ENCODE measurements at regions not wholly inside any gene's neighbourhood (a gene's known extent, or its start where the extent isn't known, plus 50 kb on each side); places are given as distances from the start of the nearest gene placed in this dataset.
"Not testable (repeated sequence)": the region's sequence is repeated elsewhere in the genome, so short reads cannot be mapped to it uniquely, and the experiment has no call there.

DNA sequence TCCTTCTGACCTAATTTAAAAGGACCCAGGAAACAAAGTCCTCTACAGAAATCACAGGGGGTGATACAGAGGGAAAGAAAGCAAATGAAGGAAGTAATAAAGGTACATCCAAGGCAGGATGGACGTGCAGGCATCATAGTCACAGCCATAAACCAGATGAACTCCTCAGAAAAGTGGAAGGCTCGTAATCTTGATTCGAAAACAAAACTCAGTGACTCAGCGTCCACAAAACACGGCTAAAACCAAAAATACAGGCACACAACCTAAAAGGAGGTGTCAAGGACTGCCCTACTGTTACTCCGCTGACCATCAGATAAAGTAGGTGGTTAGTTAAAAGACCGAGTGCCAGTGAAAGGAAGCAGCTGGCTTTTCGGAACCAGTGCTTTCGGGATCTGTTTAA, 81.5 kb downstream of the TRIM69 start:
- H3K4me3 ChIP-seq (ENCODE audit: low read length); DNase-seq (ENCODE audit: low read depth): not testable (repeated sequence)

GRCh38 chr15:44819331-44819987, 83.1 kb downstream of the TRIM69 start:
- not testable (repeated sequence) for H3K4me3 ChIP-seq (ENCODE audit: low read length); DNase-seq (ENCODE audit: low read depth)

GRCh38 chr15:44820535-44820934, 84.2 kb downstream of the TRIM69 start:
- not testable (repeated sequence) for DNase-seq (ENCODE audit: low read depth); H3K4me3 ChIP-seq (ENCODE audit: low read length)

GRCh38 chr15:44820967-44821366, 84.6 kb downstream of the TRIM69 start:
- DNase-seq (ENCODE audit: low read depth); H3K4me3 ChIP-seq (ENCODE audit: low read length): not testable (repeated sequence)

GRCh38 chr15:44824277-44825145, 88.2 kb downstream of the TRIM69 start:
- H3K4me3 ChIP-seq (ENCODE audit: low read length); DNase-seq (ENCODE audit: low read depth): not testable (repeated sequence)

- H3K4me3 ChIP-seq (ENCODE audit: low read length); DNase-seq (ENCODE audit: low read depth): not testable (repeated sequence)
Observed at GRCh38 chr15:44826583-44826982, 90.3 kb downstream of the TRIM69 start.

- not testable (repeated sequence) for H3K4me3 ChIP-seq (ENCODE audit: low read length); DNase-seq (ENCODE audit: low read depth)
Observed at GRCh38 chr15:44828229-44828914, 92.0 kb downstream of the TRIM69 start.

DNA sequence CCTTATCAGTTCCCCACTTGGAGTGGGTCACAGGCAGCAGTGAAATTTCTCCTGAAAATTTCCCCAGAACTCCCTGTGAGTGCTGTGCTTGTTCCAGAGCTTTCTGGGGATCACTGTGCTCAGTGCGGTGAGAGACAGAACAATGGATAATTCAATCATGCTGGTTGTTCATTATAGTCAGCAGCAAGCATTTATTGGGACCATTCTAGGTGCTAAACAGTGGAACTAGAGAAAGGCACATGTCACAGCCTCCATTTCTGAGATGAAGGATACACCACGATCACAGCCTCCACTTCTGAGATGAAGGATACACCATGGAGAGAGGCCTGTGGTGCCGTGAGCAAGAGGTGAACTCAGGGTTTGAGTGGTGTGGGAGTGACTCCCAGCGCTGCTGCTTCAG, 92.8 kb downstream of the TRIM69 start:
- not testable (repeated sequence) for H3K4me3 ChIP-seq (ENCODE audit: low read length); DNase-seq (ENCODE audit: low read depth)

DNA sequence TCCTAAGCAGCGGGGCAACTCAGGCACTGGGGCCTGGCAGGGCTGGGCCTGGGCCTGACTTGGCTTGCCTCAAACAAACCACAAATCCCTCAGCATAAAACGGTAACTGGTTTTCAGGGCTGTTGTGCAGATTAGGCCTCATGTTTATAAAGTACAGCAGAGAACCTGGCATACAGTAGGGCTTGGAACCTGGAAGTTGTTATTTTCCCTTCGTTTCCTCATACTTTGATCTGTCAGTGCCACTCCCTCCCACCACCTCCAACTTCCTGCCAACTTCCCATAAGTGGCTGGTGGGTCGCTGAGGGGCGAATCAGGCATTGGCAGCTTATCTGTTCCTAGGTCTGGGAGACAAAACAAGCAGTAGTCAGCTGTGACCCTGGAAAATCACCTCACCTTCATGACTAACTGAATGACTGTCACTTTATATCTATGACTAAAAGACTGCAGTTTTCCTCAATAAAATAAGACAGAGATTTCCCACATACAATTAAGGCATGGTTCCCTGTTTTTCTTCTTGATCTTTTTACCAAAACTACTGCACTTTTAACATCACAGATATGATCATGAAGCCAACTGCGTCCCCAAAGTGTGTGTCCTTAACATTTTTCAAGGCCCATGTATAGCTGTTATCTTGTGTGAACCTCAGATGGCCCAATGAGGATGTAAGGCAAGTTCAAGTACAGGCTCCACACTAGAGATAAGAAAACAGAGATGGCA, 94.5 kb downstream of the TRIM69 start:
- H3K4me3 ChIP-seq (ENCODE audit: low read length); DNase-seq (ENCODE audit: low read depth): not testable (repeated sequence)

- DNase-seq (ENCODE audit: low read depth): not testable (repeated sequence)
Observed at GRCh38 chr15:44831409-44831741, 95.0 kb downstream of the TRIM69 start.

GRCh38 chr15:44832133-44832532, 95.8 kb downstream of the TRIM69 start:
- not testable (repeated sequence) for H3K4me3 ChIP-seq (ENCODE audit: low read length); DNase-seq (ENCODE audit: low read depth)

More at GRCh38 chr15:44831409-44831741, 95.0 kb downstream of the TRIM69 start:
- not testable (repeated sequence) for H3K4me3 ChIP-seq (ENCODE audit: low read length)

DNA sequence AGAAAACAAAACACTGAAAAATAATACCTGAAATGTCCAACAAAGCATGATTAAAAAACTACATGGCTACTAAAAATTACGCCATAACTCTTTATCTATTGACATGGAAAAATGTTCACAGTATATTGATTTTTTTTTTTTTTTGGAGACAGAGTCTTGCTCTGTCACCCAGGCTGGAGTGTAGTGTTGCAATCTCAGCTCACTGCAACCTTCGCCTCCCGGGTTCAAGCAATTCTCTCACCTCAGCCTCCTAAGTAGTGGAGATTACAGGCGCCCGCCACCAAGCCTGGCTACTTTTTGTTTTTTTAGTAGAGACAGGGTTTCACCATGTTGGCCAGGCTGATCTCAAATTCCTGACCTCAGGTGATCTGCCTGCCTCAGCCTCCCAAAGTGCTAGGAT, 96.8 kb downstream of the TRIM69 start:
- H3K4me3 ChIP-seq (ENCODE audit: low read length); DNase-seq (ENCODE audit: low read depth): not testable (repeated sequence)

DNA sequence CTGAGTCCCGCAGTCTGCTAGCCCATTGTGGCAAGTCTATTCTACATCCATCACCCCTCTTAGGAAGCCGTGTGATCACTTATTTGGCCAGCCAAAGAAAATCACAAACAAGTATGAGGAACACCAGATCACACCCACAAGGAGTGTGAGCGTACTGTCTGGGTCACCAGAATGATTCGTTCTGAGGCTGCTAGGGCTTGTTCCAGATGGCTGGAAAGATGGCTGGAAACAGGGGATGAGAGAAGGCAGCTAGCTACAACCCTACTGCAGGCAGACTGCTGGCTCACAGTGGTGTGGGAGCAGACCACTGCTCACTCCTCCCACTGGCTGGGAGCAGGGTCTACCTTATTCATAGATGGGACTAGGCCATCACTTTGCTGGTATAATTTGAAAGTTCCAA, 97.4 kb downstream of the TRIM69 start:
- DNase-seq (ENCODE audit: low read depth); H3K4me3 ChIP-seq (ENCODE audit: low read length): not testable (repeated sequence)

- DNase-seq (ENCODE audit: low read depth); H3K4me3 ChIP-seq (ENCODE audit: low read length): not testable (repeated sequence)
Observed at GRCh38 chr15:44835082-44835481, 98.8 kb downstream of the TRIM69 start.

Data from AG10803 (cell line).